ENCODE measurements at regions not wholly inside any gene's neighbourhood (a gene's known extent, or its start where the extent isn't known, plus 50 kb on each side); places are given as distances from the start of the nearest gene placed in this dataset.

GRCh38 chr10:3016016-3016415 is 51.3 kb upstream of the PFKP start:
- DNase-seq (ENCODE audit: low read depth), result no peak

DNA sequence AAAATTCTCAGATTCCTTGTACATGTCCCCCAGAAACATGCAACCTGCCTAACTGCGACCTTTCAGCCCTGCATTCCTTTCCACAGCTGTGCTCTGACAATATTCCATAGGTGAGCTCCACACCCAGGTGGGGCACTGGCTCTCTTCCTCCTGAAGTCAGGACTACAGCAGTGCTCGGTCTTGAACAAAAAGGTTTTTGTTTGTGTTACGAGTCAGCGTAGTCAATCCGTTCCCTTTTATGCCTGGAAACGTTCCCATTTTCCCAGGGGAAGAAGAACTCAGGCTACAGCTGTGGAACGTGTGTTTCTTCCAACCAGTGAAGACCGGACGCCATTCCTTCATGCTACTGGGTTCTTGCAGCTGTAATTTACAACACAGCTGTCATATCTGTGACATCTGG is 52.4 kb upstream of the PFKP start:
- peak; percentile 1 for DNase-seq (ENCODE audit: low read depth)

DNA sequence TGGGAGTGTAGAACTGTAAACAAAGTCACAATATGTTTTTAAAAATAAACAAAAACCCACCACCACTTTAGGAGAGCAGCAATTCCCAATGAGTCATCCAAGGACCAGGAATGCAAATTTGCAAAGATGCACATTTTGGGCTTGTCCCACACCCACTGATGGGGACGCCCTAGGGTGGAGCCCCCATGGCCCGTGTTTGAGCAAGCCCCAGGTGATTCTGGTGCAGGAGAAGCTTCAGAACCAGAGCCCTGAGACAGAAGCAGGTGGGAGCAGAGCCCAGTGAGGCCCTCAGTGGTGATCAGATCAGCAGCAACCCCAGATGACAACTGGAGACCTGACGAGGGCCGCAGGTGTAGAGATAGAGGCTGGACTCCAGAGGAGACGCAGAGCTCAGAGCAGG is 55.1 kb upstream of the PFKP start:
- DNase-seq (ENCODE audit: low read depth), result no peak

- DNase-seq (ENCODE audit: low read depth), result no peak
These were observed 56.4 kb upstream of the PFKP start for GRCh38 chr10:3010816-3011460.

- DNase-seq (ENCODE audit: low read depth), result no peak
These were observed 57.0 kb upstream of the PFKP start for GRCh38 chr10:3010334-3010733.

DNA sequence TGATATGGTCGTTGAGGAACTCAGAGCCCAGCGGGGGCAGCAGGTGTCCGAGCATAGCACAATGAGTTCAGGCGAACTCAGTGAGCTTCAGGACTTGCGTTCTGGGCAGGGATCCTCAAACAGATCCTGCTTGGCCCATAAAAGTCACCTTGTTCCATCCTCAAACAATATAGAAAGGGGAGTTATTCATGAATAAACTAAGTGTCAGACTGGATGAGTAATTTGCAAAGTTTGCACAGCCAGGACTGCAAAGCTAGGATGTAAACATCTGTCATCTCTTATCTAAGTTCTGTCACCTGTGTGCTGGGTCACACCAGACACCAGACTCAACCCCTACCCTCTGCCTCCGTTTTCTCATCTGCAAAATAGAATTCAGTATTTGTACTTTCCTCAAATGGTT is 58.0 kb upstream of the PFKP start:
- no peak for DNase-seq (ENCODE audit: low read depth)

GRCh38 chr10:3008518-3009195 is 58.7 kb upstream of the PFKP start:
- DNase-seq (ENCODE audit: low read depth), result no peak

DNA sequence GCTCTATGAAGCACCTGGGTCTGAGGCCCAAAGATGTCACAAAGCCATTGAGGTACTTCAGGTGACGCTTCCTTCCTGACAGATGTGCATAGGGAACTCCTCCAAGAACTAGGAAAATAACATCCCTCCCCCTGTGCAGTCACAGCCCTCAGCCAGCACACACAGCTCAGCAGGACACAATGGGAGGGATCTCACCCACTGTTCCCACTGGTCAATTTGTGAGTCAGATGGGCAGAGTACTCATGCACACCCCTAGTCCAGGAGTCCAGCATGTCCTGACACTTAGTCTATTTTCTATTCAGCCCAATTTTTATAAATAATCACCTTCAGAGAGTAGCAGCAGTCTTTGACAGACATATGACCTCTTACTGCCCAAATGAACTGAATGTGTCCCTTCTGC is 60.7 kb upstream of the PFKP start:
- DNase-seq (ENCODE audit: low read depth), result no peak

GRCh38 chr10:3006093-3006492 is 61.3 kb upstream of the PFKP start:
- DNase-seq (ENCODE audit: low read depth), result no peak

DNA sequence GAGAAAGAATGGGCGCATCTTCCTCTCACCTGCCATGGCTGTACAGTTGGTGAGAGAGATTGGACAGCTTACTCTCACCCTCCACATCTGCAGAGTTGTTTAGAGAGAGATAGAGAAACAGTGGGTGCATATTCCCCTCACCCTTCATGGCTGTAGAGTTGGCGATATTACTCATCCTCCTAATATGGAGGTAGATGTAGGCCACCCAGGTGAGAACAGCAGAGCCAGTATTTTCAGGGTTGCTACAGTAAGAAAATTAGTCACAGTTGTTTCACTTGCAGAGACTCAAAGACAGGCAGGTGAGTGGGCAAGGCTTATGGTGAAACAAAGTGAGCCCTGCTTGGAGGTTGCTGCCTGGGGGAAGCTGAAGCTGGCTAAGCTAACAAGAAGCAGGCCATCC is 65.0 kb upstream of the PFKP start:
- DNase-seq (ENCODE audit: low read depth), result no peak

GRCh38 chr10:3000048-3000447 is 67.3 kb upstream of the PFKP start:
- DNase-seq (ENCODE audit: low read depth), result no peak

DNA sequence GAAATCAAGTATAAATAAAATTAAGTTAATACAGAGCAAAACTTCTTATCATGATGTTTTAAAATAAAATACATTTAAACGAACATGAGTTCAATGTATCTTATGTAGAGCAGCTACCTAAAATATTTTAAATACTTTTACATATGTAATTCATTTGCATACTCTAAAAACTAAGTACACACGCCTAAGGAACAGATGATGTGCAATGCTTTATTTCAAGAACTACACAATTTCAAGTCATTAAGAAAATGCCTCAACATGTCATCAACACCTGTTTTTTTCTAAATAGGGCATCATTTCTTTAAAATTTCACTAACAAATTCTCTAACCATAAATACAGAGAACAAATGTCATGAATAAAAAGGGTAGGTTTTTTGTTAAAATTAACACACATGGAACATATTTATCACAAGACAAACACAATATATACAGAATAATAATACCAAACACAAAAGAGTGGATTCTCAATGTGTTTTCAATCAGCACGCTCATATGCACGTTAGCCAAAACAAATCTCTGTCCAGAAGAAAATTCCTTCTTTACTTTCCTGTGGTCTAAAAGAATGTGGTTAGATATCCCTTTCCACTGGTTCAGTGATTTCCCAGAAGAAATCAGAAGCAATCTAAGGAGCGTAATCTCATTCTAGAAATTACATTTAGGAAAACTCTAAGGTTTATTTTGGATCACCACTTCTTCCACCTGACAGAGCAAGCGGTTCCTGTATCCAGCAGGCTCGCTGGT is 73.0 kb upstream of the PFKP start:
- peak; percentile 55 for DNase-seq (ENCODE audit: low read depth)

GRCh38 chr10:2993636-2994035 is 73.7 kb upstream of the PFKP start:
- no peak for DNase-seq (ENCODE audit: low read depth)

DNA sequence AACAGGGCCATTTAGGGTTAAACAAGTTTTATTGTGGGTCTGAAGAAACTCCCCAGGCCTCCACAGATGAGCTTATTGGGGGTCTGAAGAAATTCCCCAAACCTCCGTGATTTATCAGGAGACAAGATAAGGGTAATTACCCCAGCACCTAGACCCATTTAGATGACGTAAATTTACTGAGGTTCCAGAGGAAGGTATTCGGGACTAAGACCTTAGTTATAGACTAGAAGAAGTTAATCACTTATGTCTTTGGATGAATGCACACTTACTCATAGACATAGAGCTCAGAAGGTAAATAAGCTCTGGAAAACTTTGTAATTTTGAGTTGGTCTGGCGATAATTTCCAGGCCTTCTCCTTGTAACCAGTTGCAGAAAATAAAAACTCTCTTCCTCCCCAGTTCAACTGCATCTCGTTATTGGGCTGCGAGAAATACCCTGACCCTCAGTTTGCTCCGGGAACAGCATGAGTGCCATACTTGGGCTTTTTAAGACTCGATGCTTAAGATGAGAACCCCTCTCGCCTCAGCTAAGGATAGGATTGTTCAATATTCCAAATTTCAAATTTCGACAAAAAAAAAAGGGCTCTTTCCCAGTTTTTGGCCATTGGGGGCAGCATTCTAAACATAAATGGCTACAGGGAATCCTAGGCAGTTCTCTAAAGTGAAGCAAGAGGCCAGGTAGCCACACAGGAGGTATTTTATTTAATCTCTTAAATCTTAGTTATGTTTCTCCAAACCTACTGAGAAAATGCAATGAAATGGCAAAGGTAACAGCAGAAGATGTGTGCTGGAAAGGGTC is 74.7 kb upstream of the PFKP start:
- DNase-seq (ENCODE audit: low read depth), result no peak

DNA sequence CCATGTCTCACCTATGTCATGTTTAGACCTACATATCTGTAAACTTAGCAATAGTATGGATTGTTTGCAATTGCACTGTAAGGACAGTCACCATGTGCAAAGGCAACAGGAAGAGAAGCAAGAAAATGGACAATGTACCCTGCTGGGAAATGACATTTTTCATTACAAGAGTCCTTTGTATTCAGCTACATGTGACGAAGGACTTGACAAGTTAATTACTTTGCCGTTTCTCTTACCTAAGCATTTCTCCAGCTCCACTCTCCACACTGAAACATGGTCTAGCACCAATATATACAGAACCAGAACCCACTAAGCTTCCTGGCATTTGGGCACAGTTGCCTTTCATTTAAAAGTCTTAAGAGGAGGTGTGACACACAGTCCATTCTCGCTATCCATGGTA is 76.6 kb upstream of the PFKP start:
- no peak for DNase-seq (ENCODE audit: low read depth)

DNA sequence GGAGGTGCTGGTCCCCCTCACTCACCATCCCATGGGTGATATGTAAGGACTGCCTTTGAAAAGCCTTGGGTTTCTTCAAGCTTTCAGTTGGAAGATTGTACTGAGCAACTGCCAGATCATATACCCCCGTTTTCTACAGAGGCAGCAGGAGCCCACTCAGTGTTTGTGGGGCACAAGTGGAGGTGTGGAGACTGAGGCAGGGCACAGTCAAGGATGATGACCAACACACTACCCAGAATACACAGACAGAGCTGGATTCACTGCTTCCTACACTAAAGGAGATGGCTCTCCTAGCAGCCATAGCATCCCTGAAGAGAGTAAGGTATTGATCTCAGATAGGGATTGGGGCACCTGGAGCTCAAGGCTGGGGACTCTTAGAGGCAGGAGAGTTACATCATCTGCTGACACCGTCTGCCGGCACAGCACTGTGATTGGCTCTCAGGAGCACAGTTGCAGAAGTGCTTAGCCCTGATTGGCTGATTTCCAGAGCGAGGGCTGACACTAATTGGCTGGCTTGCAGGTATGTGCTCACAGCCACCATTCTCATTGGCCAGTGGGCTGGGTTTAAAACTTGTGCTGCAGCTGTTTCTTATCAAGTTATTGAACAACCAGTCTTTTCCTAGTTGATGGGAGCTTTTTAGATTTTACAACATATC is 77.9 kb upstream of the PFKP start:
- peak; percentile 2 for DNase-seq (ENCODE audit: low read depth)

DNA sequence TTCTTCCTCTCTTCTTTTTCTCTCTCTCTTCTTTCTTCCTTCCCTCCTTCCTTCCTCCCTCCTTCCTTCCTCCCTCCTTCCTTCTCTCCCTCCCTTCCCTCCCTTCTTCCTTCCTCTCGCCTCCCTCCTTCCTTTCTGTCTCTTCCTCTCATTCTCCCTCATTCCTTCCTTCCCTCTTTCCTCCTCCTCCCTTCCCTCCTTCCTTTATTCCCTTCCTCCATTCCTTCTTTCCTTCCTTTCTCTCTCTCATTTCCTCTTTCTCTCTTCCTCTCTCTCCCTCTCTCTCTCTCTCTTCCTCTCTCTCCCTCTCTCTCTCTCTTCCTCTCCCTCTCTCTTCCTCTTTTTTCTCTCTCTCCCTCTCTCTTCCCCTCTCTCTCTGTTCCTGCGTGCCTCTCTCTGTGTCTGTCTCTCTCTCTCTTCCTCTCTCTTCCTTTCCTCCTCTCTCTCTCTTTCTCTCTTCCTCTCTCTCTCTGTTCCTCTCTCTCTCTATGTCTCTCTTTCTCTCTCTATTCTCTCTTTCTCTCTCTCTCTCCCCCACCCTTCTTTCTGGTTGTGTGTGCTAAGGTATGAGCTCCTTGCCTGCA is 80.1 kb upstream of the PFKP start:
- no peak for DNase-seq (ENCODE audit: low read depth)

DNA sequence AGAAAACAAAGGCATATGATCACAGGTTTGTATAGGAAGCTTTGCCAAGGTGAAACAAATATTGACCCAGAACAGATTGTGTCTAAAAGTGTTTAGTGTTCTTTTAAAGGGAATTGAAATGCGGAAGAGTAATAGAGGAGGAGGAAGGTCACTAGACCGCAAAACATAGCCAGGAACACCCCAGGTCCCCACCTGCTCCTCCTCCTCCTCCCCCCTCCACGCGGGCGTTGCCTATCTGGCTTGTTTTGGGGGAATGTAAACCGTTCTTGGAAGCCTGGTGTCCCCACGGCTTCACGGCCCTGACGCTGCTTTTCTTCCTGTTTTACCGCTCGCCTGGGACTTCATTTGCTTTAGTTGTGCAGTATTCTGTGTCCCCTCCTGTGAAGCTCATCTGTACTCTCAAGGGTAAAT is 81.0 kb upstream of the PFKP start:
- DNase-seq (ENCODE audit: low read depth), result no peak

DNA sequence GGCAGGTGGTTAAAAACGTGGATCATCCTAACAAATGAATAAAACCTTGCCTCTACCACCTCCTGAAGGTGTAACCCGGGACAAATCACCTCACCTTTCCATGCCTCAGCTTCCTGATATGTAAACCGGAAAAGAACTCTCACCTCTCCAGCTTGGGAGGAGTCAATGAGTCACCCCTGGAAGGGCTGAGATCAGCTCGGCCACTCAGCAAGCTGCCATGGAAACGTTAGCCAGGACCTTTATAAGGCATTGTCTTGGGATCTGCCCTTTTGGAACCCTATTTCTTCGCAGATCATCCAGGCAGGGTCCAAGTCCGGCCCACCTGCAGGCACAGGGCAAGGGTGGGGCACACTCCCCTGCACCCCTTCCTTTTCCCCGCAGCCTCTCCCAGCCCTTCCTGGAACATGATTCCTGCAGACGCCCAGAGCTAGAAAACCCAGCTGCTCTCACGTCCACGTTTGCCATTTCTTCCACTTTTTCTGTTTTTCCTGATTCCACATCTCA is 81.6 kb upstream of the PFKP start:
- DNase-seq (ENCODE audit: low read depth), result peak; percentile 52

DNA sequence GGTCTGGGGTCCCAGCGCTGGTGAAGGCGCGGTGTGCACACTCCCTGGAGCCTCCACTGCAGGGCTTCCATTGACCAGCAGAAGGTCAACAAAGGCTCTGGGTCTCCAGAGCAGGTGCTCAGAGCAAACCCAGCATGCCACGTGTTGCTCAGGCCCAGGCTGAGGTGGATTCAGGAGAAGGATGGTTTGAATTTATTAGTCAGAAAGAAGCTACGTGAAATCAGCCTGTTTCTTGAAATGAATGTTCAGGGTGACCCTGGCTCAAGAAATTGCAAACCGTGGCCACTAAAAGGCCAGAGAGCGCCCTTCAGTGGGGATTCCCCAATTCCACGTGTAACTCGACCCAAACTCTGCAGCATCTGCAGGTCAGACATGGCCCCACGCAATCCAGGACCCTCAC is 82.7 kb upstream of the PFKP start:
- no peak for DNase-seq (ENCODE audit: low read depth)

GRCh38 chr10:2982146-2982545 is 85.2 kb upstream of the PFKP start:
- no peak for DNase-seq (ENCODE audit: low read depth)

Data from EH (cell line).